HG02884 (cell line): ENCODE measurements at regions not wholly inside any gene's neighbourhood (a gene's known extent, or its start where the extent isn't known, plus 50 kb on each side); places are given as distances from the start of the nearest gene placed in this dataset.

Experiments used
- ATAC-seq: cut with Tn5 transposase; IDR thresholded peaks from one replicate; pipeline ENCODE4 v1.9.1; 2021; ENCODE audit warnings: mild to moderate bottlenecking, moderate library complexity; ENCODE audit not compliant: unreplicated experiment

DNA sequence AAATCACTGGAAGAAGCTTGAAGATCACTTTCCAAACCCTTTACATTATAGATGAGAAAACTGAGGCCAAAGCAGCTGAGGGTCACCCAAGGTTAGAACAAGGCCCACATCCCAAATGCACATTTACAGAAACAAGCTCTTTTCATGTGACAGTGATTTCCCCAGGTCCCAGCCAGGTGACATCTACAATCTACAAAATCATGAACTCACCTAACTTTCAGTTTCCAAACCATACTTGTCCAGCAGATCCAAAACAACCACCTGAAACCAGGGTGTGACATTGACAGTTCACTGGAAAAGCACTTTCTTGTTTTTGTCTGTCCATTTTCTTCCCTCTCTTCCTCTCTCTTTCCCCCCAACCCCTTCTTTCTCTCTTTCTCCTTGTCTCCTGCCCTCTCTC is 132.2 kb upstream of the PRICKLE2 start:
- ATAC-seq, result no peak

DNA sequence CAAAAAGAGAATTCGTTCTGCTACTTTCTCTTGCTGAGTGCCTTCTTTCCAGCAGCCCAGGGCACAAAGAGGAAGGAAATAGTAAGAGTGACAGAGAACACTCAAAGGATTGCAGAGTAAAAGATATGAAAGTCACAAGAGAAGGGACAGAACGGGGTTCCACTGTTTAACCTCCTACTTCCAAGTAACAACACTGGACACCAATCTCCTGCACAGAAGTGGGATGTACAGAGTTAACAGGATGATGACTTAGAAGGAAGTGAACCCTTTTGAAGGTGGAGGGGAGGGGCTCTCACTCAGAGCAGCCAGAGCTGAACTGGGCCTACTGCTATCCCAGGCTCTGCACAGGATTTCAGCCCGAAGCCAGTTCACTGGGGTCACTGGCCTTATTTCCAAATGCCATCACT is 130.1 kb upstream of the PRICKLE2 start:
- ATAC-seq, result no peak

DNA sequence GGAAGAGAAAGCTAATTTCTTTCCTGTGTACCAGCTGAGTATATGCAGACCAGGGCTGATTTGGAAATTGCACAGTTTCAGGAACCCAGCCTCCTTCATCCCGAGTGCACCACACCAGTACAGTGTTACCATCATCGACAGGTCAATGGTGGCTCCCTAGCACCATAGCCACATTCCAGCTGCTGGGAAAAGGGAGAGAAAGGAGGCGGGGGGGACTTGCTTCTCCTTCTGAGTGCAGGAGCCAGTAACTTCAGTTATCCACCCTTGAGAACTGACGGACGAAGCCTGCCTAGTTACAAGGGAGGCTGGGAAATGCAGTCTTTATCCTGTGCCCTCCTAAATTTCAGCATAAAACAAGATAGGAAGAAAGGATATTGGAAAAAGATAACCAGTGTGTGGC is 129.7 kb upstream of the PRICKLE2 start:
- no peak for ATAC-seq

DNA sequence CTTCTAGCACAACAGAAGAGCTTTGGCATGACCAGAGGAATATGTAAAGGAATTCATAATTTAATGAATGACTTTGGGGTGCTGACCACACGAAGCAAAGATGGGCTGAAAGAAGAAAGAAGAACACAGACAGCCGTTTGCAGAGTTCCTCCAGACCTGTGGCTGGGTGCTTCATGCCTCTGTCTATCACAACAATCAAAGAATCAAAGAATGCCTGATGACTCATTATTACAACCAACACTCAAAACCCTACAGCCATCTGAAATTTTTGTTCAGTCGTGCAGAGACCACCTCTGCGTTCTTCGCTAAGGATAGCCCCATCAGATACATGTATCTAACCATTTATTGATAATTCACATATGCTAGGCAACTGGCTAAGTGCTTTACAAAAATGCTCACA is 129.0 kb upstream of the PRICKLE2 start:
- ATAC-seq, result no peak

DNA sequence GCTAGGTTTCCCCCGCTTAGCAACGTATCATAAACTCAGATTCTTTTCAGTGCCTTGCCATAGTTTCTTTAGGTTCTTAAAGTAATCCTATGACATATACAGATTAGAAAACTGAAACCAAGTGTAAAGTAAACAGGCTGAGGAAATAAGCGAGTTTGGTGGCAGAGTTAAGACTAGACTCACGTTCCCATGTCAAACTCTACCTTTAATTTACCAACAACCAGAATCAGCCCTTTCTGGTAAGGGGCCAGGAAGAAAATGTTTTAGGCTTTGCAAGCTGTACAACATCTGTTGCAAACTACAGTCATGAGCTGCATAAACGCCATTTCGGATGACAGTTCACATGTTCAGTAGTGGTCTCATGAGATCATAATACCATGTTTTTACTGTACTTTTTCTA is 128.0 kb upstream of the PRICKLE2 start:
- ATAC-seq, result no peak

DNA sequence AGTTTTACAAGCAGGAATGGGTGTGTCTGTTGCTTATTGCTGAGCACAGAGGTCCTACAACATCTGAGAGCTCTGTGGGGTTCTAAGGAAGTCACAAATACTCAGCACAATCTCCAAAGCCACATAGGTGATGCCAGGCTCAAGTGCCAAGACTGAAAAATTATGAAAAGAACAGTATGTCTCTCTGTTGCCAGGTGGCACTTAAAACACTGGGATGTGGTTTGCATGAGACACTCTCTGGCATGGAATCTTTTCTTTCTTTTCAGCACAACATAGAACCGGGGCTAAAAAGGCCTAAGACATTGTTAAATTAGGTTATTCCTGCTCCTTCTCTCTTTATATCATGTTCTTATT is 127.3 kb upstream of the PRICKLE2 start:
- no peak for ATAC-seq

DNA sequence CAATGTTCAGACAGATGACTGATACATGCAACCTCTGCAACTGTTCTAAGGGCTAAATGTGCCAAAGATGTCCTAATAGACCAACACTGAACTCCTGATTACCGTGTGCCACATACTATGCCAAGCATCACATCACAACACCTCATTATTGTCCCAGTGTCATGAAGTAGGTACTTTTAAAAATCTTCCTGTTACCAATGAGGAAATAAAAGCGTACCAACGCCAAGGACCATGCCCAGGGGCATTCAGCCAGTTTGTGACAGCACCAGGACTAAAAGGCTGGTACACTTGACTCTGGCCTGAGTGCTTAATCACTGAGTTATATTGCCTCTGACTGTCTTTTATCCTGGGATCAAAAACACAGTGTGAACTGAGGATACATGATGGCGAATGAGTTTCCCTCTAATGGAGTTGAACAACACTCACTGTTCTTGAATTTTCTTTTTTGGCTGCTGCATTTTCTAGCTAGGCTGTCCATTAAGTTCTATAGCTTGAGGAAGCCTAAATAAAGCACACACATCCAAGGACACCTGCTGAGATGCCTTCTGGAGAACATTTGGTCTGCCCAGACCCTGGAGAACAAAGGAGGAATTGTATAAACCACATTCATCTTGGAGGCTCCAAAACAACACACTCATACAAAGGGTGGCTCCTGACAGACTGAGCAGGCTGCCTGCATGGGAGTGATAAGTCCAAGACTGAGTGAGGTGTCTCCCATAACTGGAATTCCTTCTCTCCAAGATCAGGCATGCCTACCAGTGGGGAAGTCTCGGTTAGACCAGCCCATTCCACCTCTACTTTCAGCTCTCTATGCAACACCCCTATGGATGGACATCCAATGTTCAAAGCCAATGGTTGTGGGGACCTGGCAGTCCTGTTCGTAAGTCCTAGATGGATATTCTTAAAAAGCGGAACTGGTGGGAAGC is 126.7 kb upstream of the PRICKLE2 start:
- no peak for ATAC-seq

DNA sequence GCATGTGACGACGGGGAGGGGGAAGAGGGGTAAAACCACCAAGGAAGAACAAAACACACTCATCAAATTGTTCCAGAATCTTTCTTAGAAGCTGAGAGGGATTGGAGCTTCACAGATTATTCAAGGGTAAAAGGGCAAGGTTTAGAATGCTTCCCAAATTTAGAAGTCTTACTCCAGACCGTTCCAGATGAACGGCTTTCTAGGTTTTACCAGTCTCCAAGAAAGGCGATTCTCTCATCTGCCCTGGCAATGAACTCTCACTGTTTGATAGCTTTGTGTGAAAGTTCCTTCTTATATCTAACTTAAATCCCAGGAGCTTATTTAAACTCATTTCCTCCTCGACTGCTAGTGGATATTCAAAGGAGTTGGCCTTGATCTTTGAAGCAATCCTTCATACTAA is 124.3 kb upstream of the PRICKLE2 start:
- no peak for ATAC-seq

DNA sequence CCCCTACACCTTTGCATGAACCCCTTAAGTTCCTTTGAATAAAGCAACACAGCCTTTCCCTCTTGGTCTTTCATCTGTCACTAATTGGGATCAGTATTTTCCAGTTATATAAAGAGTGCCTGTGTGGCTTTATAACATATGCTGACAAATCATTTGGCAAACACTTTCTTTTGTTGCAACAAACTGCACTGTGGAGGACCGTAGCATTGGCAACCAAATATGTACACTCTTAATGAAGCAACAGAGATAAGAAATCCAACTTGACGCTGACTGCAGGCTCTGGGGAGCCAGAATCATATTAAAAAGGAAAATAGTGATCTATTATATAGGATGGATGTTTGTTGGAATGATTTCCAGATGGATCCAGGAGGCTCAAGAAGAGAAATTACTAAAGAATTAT is 120.1 kb upstream of the PRICKLE2 start:
- ATAC-seq, result no peak

DNA sequence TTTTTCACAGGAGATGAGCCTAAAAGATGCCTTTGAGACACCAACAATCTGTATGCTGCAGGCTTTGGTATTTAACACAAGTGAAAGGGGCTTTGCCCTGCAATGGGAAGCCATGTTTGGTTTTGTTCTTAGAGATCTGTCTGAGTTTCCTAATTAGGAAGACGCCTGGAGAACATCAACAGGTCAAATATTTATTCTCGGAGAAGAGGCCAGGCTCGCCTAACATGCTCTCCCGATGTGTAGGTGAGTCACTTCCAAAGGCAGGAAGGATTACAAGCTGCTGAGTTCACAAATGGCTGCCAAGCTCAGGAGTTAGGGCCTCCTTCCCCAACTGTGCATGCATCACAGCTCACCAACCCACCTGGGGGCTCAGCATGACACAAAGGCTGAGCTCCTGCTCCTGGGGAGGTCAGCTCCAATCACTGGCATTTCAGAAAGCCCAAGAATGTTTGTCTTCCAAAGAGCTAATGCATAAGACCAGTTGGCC is 119.5 kb upstream of the PRICKLE2 start:
- no peak for ATAC-seq

DNA sequence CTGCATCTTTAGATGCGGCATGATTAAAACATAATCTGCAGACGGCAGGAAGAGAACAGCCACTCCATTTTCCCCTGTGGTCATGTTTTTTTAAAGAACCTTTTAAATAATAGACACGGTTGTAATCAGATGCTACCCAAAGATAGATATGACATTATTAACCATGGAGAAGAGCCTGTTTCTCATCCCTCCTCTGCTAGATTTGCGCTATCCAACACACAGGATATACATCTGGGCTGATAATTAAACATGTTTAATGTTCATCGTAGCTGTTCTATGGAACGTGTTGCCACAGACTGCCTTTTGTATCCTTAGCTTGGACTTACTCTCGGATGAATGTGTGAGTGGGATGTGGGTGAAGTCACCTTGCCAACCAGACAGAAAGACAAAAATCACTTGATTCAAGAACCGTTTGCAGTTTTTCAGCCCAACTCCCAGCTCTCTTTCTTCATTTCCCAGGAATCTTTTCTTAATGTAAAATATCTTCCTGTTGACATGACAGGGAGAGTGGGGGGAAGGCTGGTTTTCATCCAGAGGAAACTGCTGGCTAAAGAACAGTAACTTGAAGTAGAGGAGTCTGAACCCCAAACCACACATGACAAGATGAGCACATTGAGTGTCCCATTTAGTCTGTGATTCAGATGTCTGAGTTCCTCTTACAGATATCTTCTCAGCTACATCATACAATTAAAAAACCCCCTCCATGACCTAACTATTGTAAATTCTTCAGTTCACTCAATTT is 118.6 kb upstream of the PRICKLE2 start:
- no peak for ATAC-seq

DNA sequence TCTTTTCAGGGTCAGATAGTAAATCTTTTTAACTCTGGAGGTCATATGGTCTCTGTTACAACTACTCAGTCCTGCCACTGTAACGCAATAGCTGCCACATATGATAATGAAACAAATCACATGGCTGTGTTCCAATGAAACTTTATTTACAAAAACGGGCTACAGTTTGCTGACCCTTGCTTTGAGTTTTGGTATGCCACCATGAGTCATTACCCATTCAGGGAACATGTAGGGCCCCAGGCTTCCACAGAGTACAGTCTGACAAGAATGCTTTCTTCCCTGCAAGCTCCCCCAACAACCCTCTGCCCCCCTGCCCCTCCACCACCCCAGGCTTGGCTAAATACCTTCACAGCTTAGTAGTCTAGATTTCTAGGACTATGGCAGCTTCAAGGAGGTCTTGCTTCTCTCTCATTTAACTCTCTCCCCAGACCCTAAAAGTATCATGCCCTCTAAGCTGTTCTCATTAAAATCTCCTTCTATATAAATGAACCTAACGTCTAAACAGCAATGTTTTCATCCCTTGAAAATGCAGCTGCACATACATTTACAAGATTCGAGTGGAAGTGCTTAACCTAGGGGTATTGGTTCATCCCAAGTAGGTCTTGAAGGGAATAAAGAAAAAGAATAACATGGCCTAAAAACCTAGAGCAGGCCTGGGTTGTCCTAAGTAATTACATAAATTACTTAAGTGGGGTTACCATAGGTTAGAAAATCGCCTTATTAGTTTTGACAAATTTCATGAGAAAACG is 117.8 kb upstream of the PRICKLE2 start:
- no peak for ATAC-seq

DNA sequence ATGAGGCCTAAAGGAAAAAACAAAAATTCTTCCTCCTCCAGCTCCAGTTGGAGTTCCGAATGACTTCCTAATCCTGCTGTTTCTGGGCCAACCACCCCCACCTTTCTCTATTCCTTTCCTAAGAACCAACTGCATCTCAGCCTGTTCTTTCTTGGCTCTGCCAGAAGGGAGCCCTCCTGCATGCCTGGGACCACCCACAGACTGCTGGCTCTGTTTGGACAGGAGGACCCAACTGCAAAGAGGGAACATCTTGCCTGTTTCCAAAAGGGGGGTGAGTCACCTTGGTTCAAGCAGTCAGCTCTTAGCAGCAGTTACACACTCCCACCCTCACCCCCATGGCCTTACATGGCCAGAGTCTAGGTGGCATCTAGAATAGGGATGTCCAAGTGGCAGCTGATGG is 116.0 kb upstream of the PRICKLE2 start:
- ATAC-seq, result no peak

DNA sequence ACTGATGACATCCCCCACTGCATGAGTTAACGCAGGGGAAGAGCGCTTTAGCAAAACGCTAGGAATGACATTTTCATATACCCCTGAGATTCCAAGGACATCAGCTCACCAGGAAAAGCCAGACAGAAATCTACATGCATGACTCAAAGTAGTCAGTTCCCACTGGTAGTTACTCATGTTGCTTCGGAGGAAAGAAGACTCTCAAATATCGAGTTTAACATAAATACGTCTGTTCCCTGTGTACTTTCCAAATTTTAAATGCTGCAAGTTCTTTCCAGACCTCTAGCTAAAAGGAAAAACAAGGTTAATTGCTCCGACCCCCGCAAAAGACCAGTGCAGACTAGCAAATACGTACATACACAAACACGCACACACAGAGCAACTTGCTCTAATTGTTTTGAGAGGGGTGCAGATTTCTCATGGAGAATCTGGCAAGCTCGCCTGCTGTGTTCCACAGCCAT is 115.4 kb upstream of the PRICKLE2 start:
- no peak for ATAC-seq

DNA sequence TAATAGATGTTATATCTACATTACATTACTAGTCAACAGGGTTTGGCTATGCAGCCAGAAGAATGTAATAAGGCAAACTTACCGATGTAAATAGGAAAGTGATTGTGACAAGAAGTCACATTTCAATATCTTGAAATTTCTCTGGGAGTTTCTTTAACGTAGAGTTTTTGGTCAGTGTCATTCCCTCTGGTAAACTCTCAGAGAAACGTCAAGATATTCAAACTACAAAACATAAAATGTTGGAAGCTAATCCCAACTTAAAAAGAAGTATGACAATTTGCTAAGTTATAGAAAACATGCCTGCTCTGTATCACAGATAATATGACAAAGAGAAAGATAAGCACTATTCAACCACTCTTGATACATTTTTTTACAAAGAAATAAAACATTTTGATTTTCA is 111.2 kb upstream of the PRICKLE2 start:
- no peak for ATAC-seq

DNA sequence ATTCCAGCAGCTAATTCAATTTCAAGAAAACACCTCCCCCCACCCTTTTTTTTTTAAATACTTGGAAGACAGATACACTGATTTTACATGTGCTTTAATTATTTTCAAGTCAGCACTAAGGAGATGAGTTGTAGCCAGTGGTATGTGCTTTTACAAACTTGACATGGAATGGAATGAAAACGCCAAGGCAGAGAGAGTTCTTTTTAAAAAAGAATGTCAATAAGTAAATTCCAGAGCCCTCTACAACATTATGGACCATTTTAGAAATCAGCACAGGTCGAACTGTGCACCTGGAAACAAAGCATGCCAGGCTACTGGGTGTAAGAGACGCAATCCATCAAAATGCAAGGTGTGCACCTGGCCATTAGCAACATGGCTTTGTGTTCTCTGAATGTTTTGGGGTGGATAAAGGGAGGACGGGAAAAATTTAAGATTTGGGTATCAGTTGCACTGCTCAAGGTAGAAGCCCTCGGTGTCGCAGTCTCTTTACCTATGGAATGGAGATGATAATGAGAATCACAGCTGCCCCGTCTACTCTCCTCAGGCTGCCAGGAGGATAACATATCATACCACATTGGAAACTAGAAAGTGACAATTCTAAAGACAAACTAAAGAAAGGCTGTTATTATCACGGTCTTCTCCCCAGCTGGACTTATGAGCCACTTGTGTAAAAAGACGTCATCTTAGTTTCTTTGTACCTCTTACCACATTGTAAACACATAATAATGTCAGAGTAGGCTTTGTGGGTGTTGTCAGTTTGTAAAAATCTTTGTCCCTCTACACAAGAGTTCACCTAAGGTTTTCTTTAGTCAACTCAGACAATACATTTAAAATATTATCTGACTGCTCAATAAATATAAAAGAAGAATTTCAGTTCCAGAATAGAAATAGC is 107.4 kb upstream of the PRICKLE2 start:
- no peak for ATAC-seq

DNA sequence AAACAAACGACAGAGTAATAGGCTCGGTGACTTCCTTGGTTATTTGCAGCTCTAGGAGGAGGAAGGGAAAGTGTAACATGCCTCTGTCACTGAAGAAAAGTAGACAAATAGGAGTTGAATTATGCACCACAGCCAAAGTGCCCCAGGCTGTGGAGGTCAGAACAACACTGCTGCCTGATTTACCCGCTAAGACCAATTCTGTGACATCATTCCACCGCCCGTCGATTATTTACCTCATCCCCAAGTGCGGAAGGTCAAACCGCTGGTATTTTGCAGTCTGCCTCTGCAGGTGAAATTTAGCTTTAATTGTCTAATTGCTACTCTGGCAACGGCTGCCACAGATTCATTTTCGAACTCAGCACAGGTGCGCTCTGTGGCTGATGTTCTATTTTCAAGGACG is 106.3 kb upstream of the PRICKLE2 start:
- ATAC-seq, result no peak

DNA sequence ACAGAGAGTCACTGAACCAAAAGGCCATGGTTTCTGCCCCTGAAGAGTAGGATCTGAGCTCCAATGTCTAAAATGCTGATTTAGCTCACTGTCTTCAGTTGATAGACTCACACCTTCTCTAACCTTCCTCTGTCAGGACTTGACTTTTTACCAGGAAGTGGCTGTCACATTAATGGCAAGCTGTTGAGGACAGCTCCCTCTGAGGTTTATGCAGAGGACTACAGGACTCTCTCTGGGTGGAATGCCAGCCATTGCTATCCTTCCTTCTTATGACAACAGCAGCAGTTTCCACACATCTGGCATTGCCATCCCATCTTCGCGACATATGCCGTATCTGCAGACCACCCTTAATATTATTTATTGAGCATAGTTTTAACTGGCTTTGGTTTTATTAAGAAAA is 103.8 kb upstream of the PRICKLE2 start:
- ATAC-seq, result no peak

DNA sequence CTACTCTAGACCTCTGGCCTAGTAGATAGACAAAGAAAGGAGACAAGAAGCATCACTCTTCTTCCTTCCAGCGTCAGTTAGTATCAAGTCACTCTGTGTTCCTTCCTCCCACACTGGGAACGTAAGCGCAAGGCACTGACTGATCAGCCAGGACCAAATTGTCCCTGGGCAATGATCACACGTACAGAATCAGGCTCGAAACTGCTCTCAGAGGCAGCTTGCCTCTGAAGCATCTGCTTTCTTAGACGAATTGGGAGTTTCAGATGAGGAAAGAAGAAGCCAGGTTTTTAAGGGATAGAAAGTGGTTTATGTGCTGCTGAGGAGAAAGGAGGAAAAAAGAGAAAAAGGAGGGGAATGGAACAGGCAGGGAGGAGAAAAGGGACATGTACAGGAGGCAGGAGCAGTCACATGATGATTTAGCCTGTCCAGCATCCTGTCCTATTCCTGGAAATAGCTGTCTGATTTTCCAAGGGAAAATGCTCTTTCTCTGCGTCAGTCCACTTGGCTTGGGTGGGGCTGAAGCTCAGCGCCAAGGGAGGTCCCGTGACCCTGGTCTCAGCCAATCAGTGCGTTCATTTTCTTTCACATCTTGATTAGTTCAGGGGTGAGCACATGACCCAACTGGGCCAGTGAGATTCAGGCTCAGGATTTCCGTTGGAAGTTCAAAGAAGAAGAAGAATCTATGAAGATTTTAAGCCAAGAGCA is 102.0 kb upstream of the PRICKLE2 start:
- ATAC-seq, result no peak

DNA sequence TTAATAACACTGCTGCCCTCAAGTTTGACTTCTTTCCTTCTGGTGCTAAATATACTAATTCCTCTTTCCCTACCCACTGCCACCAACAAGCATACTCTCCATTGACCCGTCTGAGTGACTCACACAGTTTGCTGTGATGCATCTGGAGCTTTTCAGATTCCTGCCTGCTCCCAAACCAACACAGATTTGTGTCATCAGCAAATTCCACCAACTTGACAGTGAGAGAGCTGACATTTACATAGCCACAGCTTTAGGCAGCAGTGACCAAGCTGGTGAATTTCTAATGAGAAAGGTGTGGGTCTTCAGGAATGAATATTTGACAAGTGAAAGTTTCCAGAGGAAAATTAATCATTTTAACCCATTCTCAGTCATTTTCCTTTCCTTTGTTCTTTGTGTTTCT is 96.5 kb upstream of the PRICKLE2 start:
- no peak for ATAC-seq
